GM23338 (cell line): ENCODE measurements at regions not wholly inside any gene's neighbourhood (a gene's known extent, or its start where the extent isn't known, plus 50 kb on each side); places are given as distances from the start of the nearest gene placed in this dataset.

Experiments
- CTCF ChIP-seq, 2 experiments: fragments of 200-600 bp in 1 of 2; sonication (generic) in 1 of 2; conservative IDR thresholded peaks; 2 replicates each; pipeline versions ENCODE4 v1.5.1 to v1.6.1; 2016 to 2017; ENCODE audit warnings: antibody characterized with exemption in 2 of 2, low read depth in 2 of 2, mild to moderate bottlenecking in 2 of 2, moderate library complexity in 1 of 2
- EZH2 ChIP-seq: fragments of 200-600 bp; sonication (generic); IDR thresholded peaks from one replicate; pipeline ENCODE4 v1.8.0; 2017; ENCODE audit warnings: antibody characterized with exemption, mild to moderate bottlenecking, low read depth; ENCODE audit not compliant: unreplicated experiment
- POLR2AphosphoS5 ChIP-seq: IDR thresholded peaks from 2 replicates; pipeline ENCODE4 v1.6.1; 2016; ENCODE audit warnings: antibody characterized with exemption, low read depth

- TF ChIP-seq EZH2 (no peak), CTCF (conservative IDR thresholded peaks at IDR 0.05; ENCODE audit: low read depth in 2 of 2) (no peak), POLR2AphosphoS5 (no peak)
Observed at GRCh38 chr15:97052513-97052912, 722.0 kb downstream of the NR2F2 start.
